ENCODE measurements at regions not wholly inside any gene's neighbourhood (a gene's known extent, or its start where the extent isn't known, plus 50 kb on each side); places are given as distances from the start of the nearest gene placed in this dataset.

DNA sequence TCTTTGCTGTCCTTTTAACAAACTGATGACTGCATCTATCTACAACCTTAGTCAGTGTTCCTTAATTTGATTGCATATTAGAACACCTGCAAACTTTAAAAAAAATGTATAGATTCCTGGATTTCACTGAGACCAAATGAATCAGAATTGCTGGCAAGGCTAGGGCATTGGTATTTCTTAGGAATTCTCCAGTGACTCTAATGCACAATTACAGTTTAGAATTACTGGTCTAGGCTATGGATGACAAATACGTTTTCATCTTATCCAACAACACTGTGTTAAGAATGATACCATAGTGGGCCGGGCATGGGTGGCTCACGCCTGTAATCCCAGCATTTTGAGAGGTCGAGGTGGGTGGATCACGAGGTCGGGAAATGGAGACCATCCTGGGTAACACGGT lies 545.9 kb upstream of the RIOK2 start:
- ATAC-seq (ENCODE audit: low read depth) (peak; percentile 49), DNase-seq (peak; percentile 41)
- in situ Hi-C loops (cut with MboI; ENCODE audit: low sequenced_read_pairs) = no loop called here

More for the DNA sequence above, 545.9 kb upstream of the RIOK2 start:
- Histone ChIP-seq H4K8ac (ENCODE audit: low read depth in 2 of 2, low read length in 2 of 2) (no peak overlapping the region), H3K4me3 (ENCODE audit: insufficient read depth, low read depth, low read length) (no peak overlapping the region), H2AFZ (replicated peaks; ENCODE audit: low read length, poor library complexity) (no peak overlapping the region), H2BK20ac (ENCODE audit: low read depth, low read length) (no peak overlapping the region), H2AK5ac (ENCODE audit: low read depth, low read length) (no peak overlapping the region), H3K4me2 (ENCODE audit: low read depth, low read length) (no peak overlapping the region), H4K20me1 (ENCODE audit: insufficient read depth, low read length) (no peaks in the 10 kb centered on the region), H2BK15ac (ENCODE audit: low read depth, low read length) (no peak overlapping the region), H3K56ac (ENCODE audit: extremely low read depth, insufficient read depth, low read length) (no peak overlapping the region), H2AK9ac (replicated peaks; ENCODE audit: low read depth, low read length, poor library complexity) (no peak overlapping the region), H2BK5ac (ENCODE audit: low read depth, low read length, poor library complexity, severe bottlenecking) (no peak overlapping the region), H3K9me1 (ENCODE audit: insufficient read depth, low read length) (no peaks in the 10 kb centered on the region), H3K4me1 (ENCODE audit: control insufficient read depth, insufficient read depth, low read length) (no peaks in the 10 kb centered on the region), H4K5ac (ENCODE audit: low read depth, low read length) (no peak overlapping the region), H3K27me3 (ENCODE audit: control insufficient read depth, insufficient read depth, low read length) (no peaks in the 10 kb centered on the region), H3K4ac (ENCODE audit: low read depth, low read length) (no peak overlapping the region), H3K9me3 (ENCODE audit: control insufficient read depth, insufficient read depth, low read length) (no peaks in the 10 kb centered on the region), H3K23ac (ENCODE audit: low read depth, low read length) (no peak overlapping the region), H2BK120ac (ENCODE audit: low read depth, low read length) (no peak overlapping the region), H3K27ac (ENCODE audit: insufficient read depth, low read length) (no peak overlapping the region), H3K9ac (ENCODE audit: low read depth, low read length) (no peak overlapping the region), H3K18ac (ENCODE audit: low read depth, low read length) (no peak overlapping the region), H4K91ac (ENCODE audit: insufficient read depth, low read depth, low read length) (no peak overlapping the region), H3K14ac (replicated peaks; ENCODE audit: low read depth, low read length) (no peak overlapping the region), H3K79me1 (ENCODE audit: low read depth in 1 of 2, low read length in 2 of 2) (no peaks in the 10 kb centered on the region), H3K36me3 (ENCODE audit: control insufficient read depth, insufficient read depth, low read length) (no peaks in the 10 kb centered on the region)
- POLR2A ChIA-PET (ENCODE audit: unreplicated experiment) = no interaction called here
- no TSS peak for BruUV-seq (replicated peaks)
- intact Hi-C loops (cut with micrococcal nuclease) (loop anchor here (10.0 kb wide), 1 partner anchor 1036 kb away; no protein-coding TSS in a partner anchor), dilution Hi-C loops (cut with HindIII; ENCODE audit: low sequenced_read_pairs, unreplicated experiment) (no loop called here)
- no CpG with 5 or more reads among the region's 7 CpGs for whole genome bisulfite sequencing, 2 experiments (ENCODE audit: extremely low coverage in 2 of 2, insufficient read length in 1 of 2)
- CTCF ChIA-PET = no interaction called here
- TF ChIP-seq, protein P1, sequence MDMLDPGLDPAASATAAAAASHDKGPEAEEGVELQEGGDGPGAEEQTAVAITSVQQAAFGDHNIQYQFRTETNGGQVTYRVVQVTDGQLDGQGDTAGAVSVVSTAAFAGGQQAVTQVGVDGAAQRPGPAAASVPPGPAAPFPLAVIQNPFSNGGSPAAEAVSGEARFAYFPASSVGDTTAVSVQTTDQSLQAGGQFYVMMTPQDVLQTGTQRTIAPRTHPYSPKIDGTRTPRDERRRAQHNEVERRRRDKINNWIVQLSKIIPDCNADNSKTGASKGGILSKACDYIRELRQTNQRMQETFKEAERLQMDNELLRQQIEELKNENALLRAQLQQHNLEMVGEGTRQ (IDR thresholded peaks at IDR 0.05; ENCODE audit: low read depth, low read length) = no peak
- no peak for TF ChIP-seq NFE2L2 (IDR thresholded peaks at IDR 0.05; ENCODE audit: low read depth, low read length)
- TF ChIP-seq MAFK (IDR thresholded peaks at IDR 0.05; ENCODE audit: low read depth, low read length) = no peak
- TF ChIP-seq RAD21 (IDR thresholded peaks at IDR 0.05; ENCODE audit: low read length) = no peak
- no peak for TF ChIP-seq CHD1 (IDR thresholded peaks at IDR 0.05; ENCODE audit: low read depth, low read length)
- no peak for TF ChIP-seq RCOR1 (IDR thresholded peaks at IDR 0.05; ENCODE audit: insufficient replicate concordance, low read length)
